ENCODE measurements at regions not wholly inside any gene's neighbourhood (a gene's known extent, or its start where the extent isn't known, plus 50 kb on each side); places are given as distances from the start of the nearest gene placed in this dataset.

DNA sequence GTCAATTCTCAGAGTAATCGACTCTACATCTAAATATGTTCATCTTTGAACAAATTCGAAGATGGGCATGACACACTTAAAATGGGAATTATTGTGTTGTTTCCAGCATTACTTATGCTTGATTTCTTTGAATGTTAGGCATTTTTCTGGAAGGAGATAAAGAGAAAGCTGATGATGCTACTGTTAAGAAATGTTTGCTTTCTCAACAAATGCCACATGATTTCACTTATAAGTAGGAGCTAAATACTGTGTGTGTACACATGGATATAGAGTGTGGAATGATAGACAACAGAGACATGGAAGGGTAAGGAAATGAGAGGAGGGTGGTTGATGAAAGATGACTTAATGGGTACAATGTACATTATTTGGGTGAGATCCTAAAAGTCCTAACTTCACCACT is 400.9 kb downstream of the TBL1XR1 start:
- H3K9me3 ChIP-seq (ENCODE audit: low read length) = no peaks in the 10 kb centered on the region
- H3K4me1 ChIP-seq (ENCODE audit: insufficient read depth, low read length) = no peaks in the 10 kb centered on the region
- intact Hi-C loops (cut with micrococcal nuclease; ENCODE audit: unreplicated experiment) = no loop called here
- 0% methylated on average over 2 of the region's 2 CpGs for WGBS (ENCODE audit: low lambda C conversion rate)
- H2AFZ ChIP-seq (ENCODE audit: low read length) = no peak overlapping the region
- no peaks in the 10 kb centered on the region for H3K79me2 ChIP-seq (ENCODE audit: insufficient read depth, low read length)
- no peak overlapping the region for H3K4me2 ChIP-seq (ENCODE audit: low read depth, low read length)
- DNase-seq (ENCODE audit: low spot score) (no peak), ATAC-seq (no peak), FAIRE-seq (no peak)
- no peak overlapping the region for H3K27ac ChIP-seq (ENCODE audit: extremely low read length, insufficient read depth, low read length)
- no peak overlapping the region for H3K4me3 ChIP-seq (replicated peaks in 1 of 3; ENCODE audit: insufficient read depth in 1 of 3, low read depth in 2 of 3, low read length in 3 of 3)
- no peak for TF ChIP-seq TBX2 (CRISPR knock-in tag; IDR thresholded peaks at IDR 0.05; ENCODE audit: borderline replicate concordance)
- TF ChIP-seq ZNF282 (IDR thresholded peaks at IDR 0.05; ENCODE audit: partially characterized antibody) = no peak
- TF ChIP-seq RCOR2 (CRISPR knock-in tag; IDR thresholded peaks at IDR 0.05) = no peak
- no peak for TF ChIP-seq SMAD1 (CRISPR knock-in tag; IDR thresholded peaks at IDR 0.05; ENCODE audit: borderline replicate concordance, low read depth)
- TF ChIP-seq SP5 (CRISPR knock-in tag; IDR thresholded peaks at IDR 0.05; ENCODE audit: borderline replicate concordance, low read depth) = no peak
- ChIA-PET CTCF (ENCODE audit: low intra/inter-chr PET ratio, low total read pairs) (no interaction called here), POLR2A (no interaction called here)
- BruUV-seq (replicated peaks) = no TSS peak
- H3K9ac ChIP-seq (ENCODE audit: insufficient read depth, low read depth, low read length) = no peak overlapping the region
- H3K27me3 ChIP-seq (ENCODE audit: control insufficient read depth in 1 of 2, insufficient read depth in 2 of 2, low read length in 2 of 2) = no peaks in the 10 kb centered on the region
- in situ Hi-C loops (cut with HindIII; ENCODE audit: extremely low pct_ligation_motif_present, low pct_unique_long_range_greater_than_20kb) = no loop called here
- no peaks in the 10 kb centered on the region for H4K20me1 ChIP-seq (ENCODE audit: insufficient read depth, low read length)
- no peaks in the 10 kb centered on the region for H3K36me3 ChIP-seq (replicated peaks in 1 of 2; ENCODE audit: control insufficient read depth in 1 of 2, insufficient read depth in 2 of 2, low read length in 2 of 2)

DNA sequence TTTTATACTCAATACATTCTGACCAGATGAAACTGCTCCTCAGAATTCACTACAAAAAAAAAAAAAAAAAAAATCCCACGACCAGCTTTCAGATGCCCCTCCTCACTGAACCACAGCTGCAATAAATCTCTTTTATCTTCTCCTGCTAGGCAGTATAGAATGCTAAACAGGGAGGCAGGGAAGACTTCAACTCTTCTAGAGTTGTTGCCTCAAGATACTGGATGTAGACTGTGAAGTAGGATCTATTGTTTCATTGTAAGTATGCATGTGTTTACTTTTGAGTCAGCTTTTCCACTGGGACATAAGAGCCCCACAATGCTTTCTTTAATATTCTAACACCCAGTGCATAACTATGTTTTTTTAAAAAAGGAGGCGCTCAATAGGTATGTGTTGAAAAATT is 401.4 kb downstream of the TBL1XR1 start:
- Histone ChIP-seq H3K27ac (ENCODE audit: extremely low read length, insufficient read depth, low read length) (no peak overlapping the region), H3K9me3 (ENCODE audit: low read length) (no peaks in the 10 kb centered on the region), H3K36me3 (replicated peaks in 1 of 2; ENCODE audit: control insufficient read depth in 1 of 2, insufficient read depth in 2 of 2, low read length in 2 of 2) (no peaks in the 10 kb centered on the region), H3K27me3 (ENCODE audit: control insufficient read depth in 1 of 2, insufficient read depth in 2 of 2, low read length in 2 of 2) (no peaks in the 10 kb centered on the region), H3K4me2 (ENCODE audit: low read depth, low read length) (no peak overlapping the region), H2AFZ (ENCODE audit: low read length) (no peak overlapping the region), H3K4me1 (ENCODE audit: insufficient read depth, low read length) (no peaks in the 10 kb centered on the region), H3K79me2 (ENCODE audit: insufficient read depth, low read length) (no peaks in the 10 kb centered on the region), H4K20me1 (ENCODE audit: insufficient read depth, low read length) (no peaks in the 10 kb centered on the region), H3K4me3 (replicated peaks in 1 of 3; ENCODE audit: insufficient read depth in 1 of 3, low read depth in 2 of 3, low read length in 3 of 3) (no peak overlapping the region), H3K9ac (ENCODE audit: insufficient read depth, low read depth, low read length) (no peak overlapping the region)
- 0% methylated on average over 2 of the region's 2 CpGs for WGBS (ENCODE audit: low lambda C conversion rate)
- in situ Hi-C loops (cut with HindIII; ENCODE audit: extremely low pct_ligation_motif_present, low pct_unique_long_range_greater_than_20kb) = no loop called here
- DNase-seq (ENCODE audit: low spot score) (no peak), ATAC-seq (no peak), FAIRE-seq (no peak)
- POLR2A ChIA-PET = no interaction called here
- CTCF ChIA-PET (ENCODE audit: low intra/inter-chr PET ratio, low total read pairs) = no interaction called here
- TF ChIP-seq, protein P1, sequence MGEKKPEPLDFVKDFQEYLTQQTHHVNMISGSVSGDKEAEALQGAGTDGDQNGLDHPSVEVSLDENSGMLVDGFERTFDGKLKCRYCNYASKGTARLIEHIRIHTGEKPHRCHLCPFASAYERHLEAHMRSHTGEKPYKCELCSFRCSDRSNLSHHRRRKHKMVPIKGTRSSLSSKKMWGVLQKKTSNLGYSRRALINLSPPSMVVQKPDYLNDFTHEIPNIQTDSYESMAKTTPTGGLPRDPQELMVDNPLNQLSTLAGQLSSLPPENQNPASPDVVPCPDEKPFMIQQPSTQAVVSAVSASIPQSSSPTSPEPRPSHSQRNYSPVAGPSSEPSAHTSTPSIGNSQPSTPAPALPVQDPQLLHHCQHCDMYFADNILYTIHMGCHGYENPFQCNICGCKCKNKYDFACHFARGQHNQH (CRISPR knock-in tag; IDR thresholded peaks at IDR 0.05) = no peak
- TF ChIP-seq, protein P2, sequence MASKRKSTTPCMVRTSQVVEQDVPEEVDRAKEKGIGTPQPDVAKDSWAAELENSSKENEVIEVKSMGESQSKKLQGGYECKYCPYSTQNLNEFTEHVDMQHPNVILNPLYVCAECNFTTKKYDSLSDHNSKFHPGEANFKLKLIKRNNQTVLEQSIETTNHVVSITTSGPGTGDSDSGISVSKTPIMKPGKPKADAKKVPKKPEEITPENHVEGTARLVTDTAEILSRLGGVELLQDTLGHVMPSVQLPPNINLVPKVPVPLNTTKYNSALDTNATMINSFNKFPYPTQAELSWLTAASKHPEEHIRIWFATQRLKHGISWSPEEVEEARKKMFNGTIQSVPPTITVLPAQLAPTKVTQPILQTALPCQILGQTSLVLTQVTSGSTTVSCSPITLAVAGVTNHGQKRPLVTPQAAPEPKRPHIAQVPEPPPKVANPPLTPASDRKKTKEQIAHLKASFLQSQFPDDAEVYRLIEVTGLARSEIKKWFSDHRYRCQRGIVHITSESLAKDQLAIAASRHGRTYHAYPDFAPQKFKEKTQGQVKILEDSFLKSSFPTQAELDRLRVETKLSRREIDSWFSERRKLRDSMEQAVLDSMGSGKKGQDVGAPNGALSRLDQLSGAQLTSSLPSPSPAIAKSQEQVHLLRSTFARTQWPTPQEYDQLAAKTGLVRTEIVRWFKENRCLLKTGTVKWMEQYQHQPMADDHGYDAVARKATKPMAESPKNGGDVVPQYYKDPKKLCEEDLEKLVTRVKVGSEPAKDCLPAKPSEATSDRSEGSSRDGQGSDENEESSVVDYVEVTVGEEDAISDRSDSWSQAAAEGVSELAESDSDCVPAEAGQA (IDR thresholded peaks at IDR 0.05; ENCODE audit: low read depth) = no peak
- TF ChIP-seq, protein P2 (CRISPR knock-in tag; IDR thresholded peaks at IDR 0.05; ENCODE audit: borderline replicate concordance) = no peak
- no peak for TF ChIP-seq ASH2L (IDR thresholded peaks at IDR 0.05; ENCODE audit: insufficient read length, low read depth, low read length)
- no TSS peak for BruUV-seq (replicated peaks)
- intact Hi-C loops (cut with micrococcal nuclease; ENCODE audit: unreplicated experiment) = no loop called here
